Vagina (tissue), 2 donors: ENCODE measurements at regions not wholly inside any gene's neighbourhood (a gene's known extent, or its start where the extent isn't known, plus 50 kb on each side); places are given as distances from the start of the nearest gene placed in this dataset.
"Not testable (repeated sequence)": the region's sequence is repeated elsewhere in the genome, so short reads cannot be mapped to it uniquely, and the experiment has no call there.

Experiments
- DNase-seq, 2 donors: peaks; one replicate each; pipeline ENCODE4 v3.0.0-alpha.2; 2017; ENCODE audit errors: extremely low spot score in 2 of 2
- H3K27ac ChIP-seq: fragments of 200-600 bp; sonication (generic); one replicate; pipeline ENCODE4 v1.5.1; 2019
- H3K27me3 ChIP-seq: fragments of 200-600 bp; sonication (generic); one replicate; pipeline ENCODE4 v1.5.1; 2019
- H3K36me3 ChIP-seq, 2 donors: fragments of 200-600 bp; sonication (generic); one replicate each; pipeline ENCODE4 v1.5.1; 2017 to 2019
- H3K4me1 ChIP-seq: fragments of 200-600 bp; sonication (generic); one replicate; pipeline ENCODE4 v1.5.1; 2019
- H3K4me3 ChIP-seq, 2 donors: fragments of 200-600 bp; sonication (generic); 1 replicate in 1 of 2; 2 replicates in 1 of 2; pipeline ENCODE4 v1.5.1; 2016 to 2019
- H3K9me3 ChIP-seq: fragments of 200-600 bp; sonication (generic); one replicate; pipeline ENCODE4 v1.5.1; 2019
- POLR2A ChIP-seq, 2 donors: fragments of 450-650 bp; IDR thresholded peaks; one replicate each; pipeline ENCODE4 v1.6.1; 2017; ENCODE audit warnings: antibody characterized with exemption in 2 of 2, mild to moderate bottlenecking in 2 of 2, moderate library complexity in 2 of 2
- POLR2AphosphoS5 ChIP-seq, 2 donors: sonication (generic); formaldehyde crosslinking; IDR thresholded peaks; one replicate each; pipeline ENCODE4 v1.9.0; 2017; ENCODE audit warnings: antibody characterized with exemption in 2 of 2, mild to moderate bottlenecking in 2 of 2, low read depth in 1 of 2; ENCODE audit not compliant: insufficient read depth in 1 of 2
- intact Hi-C: fragments of 100-400 bp; cut with DNase I; formaldehyde crosslinking; loops from one replicate; pipeline ENCODE4 v1.15.1; 2023
- TF ChIP-seq, protein P1 (sequence below), 3 experiments: fragments of 450-650 bp in 2 of 3; fragments of 200-600 bp in 1 of 3; sonication (generic) in 1 of 3; IDR thresholded peaks; one replicate each; pipeline ENCODE4 v1.5.1; 2017 to 2019; ENCODE audit warnings: antibody characterized with exemption in 3 of 3, mild to moderate bottlenecking in 2 of 3, moderate library complexity in 2 of 3

- DNase-seq: no peak
- no peaks in the 10 kb centered on the region for H3K27me3 ChIP-seq
- TF ChIP-seq POLR2AphosphoS5 (IDR thresholded peaks at IDR 0.05; ENCODE audit: insufficient read depth in 1 of 2, low read depth in 1 of 2): no peak
- TF ChIP-seq POLR2A (IDR thresholded peaks at IDR 0.05): no peak
- TF ChIP-seq, protein P1, sequence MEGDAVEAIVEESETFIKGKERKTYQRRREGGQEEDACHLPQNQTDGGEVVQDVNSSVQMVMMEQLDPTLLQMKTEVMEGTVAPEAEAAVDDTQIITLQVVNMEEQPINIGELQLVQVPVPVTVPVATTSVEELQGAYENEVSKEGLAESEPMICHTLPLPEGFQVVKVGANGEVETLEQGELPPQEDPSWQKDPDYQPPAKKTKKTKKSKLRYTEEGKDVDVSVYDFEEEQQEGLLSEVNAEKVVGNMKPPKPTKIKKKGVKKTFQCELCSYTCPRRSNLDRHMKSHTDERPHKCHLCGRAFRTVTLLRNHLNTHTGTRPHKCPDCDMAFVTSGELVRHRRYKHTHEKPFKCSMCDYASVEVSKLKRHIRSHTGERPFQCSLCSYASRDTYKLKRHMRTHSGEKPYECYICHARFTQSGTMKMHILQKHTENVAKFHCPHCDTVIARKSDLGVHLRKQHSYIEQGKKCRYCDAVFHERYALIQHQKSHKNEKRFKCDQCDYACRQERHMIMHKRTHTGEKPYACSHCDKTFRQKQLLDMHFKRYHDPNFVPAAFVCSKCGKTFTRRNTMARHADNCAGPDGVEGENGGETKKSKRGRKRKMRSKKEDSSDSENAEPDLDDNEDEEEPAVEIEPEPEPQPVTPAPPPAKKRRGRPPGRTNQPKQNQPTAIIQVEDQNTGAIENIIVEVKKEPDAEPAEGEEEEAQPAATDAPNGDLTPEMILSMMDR (IDR thresholded peaks at IDR 0.05): no peak
- H3K27ac ChIP-seq: no peak overlapping the region
- no peaks in the 10 kb centered on the region for H3K9me3 ChIP-seq
- no peaks in the 10 kb centered on the region for H3K4me1 ChIP-seq
- intact Hi-C loops: no loop called here
- no peaks in the 10 kb centered on the region for H3K36me3 ChIP-seq
- H3K4me3 ChIP-seq: no peak overlapping the region
These were observed 652.3 kb upstream of the AMOT start for GRCh38 chrX:113492895-113493294.

- intact Hi-C loops: no loop called here
- Histone ChIP-seq H3K9me3 (no peaks in the 10 kb centered on the region), H3K27me3 (no peaks in the 10 kb centered on the region), H3K36me3 (no peaks in the 10 kb centered on the region), H3K27ac (no peak overlapping the region), H3K4me1 (no peaks in the 10 kb centered on the region), H3K4me3 (no peak overlapping the region)
- no peak for DNase-seq
- TF ChIP-seq, protein P1 (IDR thresholded peaks at IDR 0.05): no peak
- no peak for TF ChIP-seq POLR2AphosphoS5 (IDR thresholded peaks at IDR 0.05; ENCODE audit: insufficient read depth in 1 of 2, low read depth in 1 of 2)
- TF ChIP-seq POLR2A (IDR thresholded peaks at IDR 0.05): no peak
These were observed 632.8 kb upstream of the AMOT start for GRCh38 chrX:113473418-113473817.

GRCh38 chrX:113473015-113473414 lies 632.4 kb upstream of the AMOT start:
- DNase-seq, H3K9me3 ChIP-seq, intact Hi-C loops, H3K36me3 ChIP-seq, H3K4me1 ChIP-seq, H3K27ac ChIP-seq, H3K4me3 ChIP-seq, H3K27me3 ChIP-seq: not testable (repeated sequence)

GRCh38 chrX:113470166-113470565 lies 629.5 kb upstream of the AMOT start:
- no peak overlapping the region for H3K27ac ChIP-seq
- no peak for TF ChIP-seq POLR2A (IDR thresholded peaks at IDR 0.05)
- no peak for TF ChIP-seq POLR2AphosphoS5 (IDR thresholded peaks at IDR 0.05; ENCODE audit: insufficient read depth in 1 of 2, low read depth in 1 of 2)
- no peaks in the 10 kb centered on the region for H3K4me1 ChIP-seq
- DNase-seq: no peak
- no peaks in the 10 kb centered on the region for H3K9me3 ChIP-seq
- intact Hi-C loops: no loop called here
- no peaks in the 10 kb centered on the region for H3K36me3 ChIP-seq
- no peaks in the 10 kb centered on the region for H3K27me3 ChIP-seq
- H3K4me3 ChIP-seq: no peak overlapping the region

DNA sequence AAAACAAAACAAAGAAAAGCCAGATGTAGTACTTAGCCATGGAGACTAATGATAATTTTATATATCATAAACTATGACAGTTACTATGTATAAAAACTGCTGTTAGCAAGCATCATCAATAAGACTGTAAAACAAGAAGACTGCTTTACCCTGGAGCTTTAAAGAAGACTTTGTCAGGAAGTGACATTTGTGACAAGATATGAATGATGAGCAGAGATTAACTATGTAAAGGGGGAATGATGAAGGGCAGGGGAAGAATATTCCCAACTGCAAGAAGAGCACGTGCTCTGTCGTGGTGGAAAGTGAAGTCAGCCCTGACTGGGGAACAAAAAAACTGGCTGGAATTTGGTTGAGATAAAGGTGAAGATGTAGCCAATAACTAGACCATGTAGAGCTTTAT lies 617.1 kb upstream of the AMOT start:
- no peak overlapping the region for H3K27ac ChIP-seq
- TF ChIP-seq POLR2AphosphoS5 (IDR thresholded peaks at IDR 0.05; ENCODE audit: insufficient read depth in 1 of 2, low read depth in 1 of 2): no peak
- intact Hi-C loops: no loop called here

DNA sequence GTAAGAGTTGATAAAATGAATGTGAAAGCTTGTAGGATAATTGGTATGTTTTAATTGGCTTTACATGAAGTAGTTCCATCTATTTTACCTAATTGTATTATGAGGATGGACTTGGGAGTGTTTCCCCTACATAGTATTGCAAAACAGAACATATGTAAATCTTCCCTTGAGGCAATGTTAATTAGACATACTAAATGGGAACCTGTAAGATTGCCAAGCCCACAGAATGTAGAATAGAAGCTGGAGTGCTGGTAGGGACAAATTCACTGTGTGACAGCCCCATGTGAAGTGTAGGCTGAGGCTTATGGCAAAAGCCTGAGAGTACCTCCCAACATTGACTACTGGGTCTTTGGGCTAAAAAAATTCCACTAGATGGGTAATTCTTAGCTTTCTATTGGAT lies 615.0 kb upstream of the AMOT start:
- no peaks in the 10 kb centered on the region for H3K27me3 ChIP-seq
- H3K4me1 ChIP-seq: no peaks in the 10 kb centered on the region
- H3K36me3 ChIP-seq: no peaks in the 10 kb centered on the region
- intact Hi-C loops: no loop called here
- H3K9me3 ChIP-seq: no peaks in the 10 kb centered on the region
- TF ChIP-seq POLR2A (IDR thresholded peaks at IDR 0.05): no peak
- TF ChIP-seq POLR2AphosphoS5 (IDR thresholded peaks at IDR 0.05; ENCODE audit: insufficient read depth in 1 of 2, low read depth in 1 of 2): no peak
- DNase-seq: no peak
- H3K4me3 ChIP-seq: no peak overlapping the region
- no peak overlapping the region for H3K27ac ChIP-seq

More for the DNA sequence above, 617.1 kb upstream of the AMOT start:
- no peak overlapping the region for H3K4me3 ChIP-seq
- no peaks in the 10 kb centered on the region for H3K27me3 ChIP-seq
- no peaks in the 10 kb centered on the region for H3K4me1 ChIP-seq
- no peaks in the 10 kb centered on the region for H3K36me3 ChIP-seq
- DNase-seq: no peak
- H3K9me3 ChIP-seq: no peaks in the 10 kb centered on the region

- no peaks in the 10 kb centered on the region for H3K27me3 ChIP-seq
- no peak for DNase-seq
- TF ChIP-seq POLR2A (IDR thresholded peaks at IDR 0.05): no peak
- TF ChIP-seq, protein P1 (IDR thresholded peaks at IDR 0.05): no peak
- TF ChIP-seq POLR2AphosphoS5 (IDR thresholded peaks at IDR 0.05; ENCODE audit: insufficient read depth in 1 of 2, low read depth in 1 of 2): no peak
These were observed 588.4 kb upstream of the AMOT start for GRCh38 chrX:113429011-113429410.

More at GRCh38 chrX:113429011-113429410, 588.4 kb upstream of the AMOT start:
- intact Hi-C loops: no loop called here
- no peaks in the 10 kb centered on the region for H3K9me3 ChIP-seq
- H3K4me3 ChIP-seq: no peak overlapping the region
- H3K27ac ChIP-seq: no peak overlapping the region
- no peaks in the 10 kb centered on the region for H3K36me3 ChIP-seq
- H3K4me1 ChIP-seq: no peaks in the 10 kb centered on the region
